HK-2 (cell line): ENCODE measurements at regions not wholly inside any gene's neighbourhood (a gene's known extent, or its start where the extent isn't known, plus 50 kb on each side); places are given as distances from the start of the nearest gene placed in this dataset.
"Not testable (repeated sequence)": the region's sequence is repeated elsewhere in the genome, so short reads cannot be mapped to it uniquely, and the experiment has no call there.

Source experiments
- DNase-seq: peaks from one replicate; pipeline ENCODE4 v3.0.0-alpha.2; 2018; ENCODE audit not compliant: unreplicated experiment

DNA sequence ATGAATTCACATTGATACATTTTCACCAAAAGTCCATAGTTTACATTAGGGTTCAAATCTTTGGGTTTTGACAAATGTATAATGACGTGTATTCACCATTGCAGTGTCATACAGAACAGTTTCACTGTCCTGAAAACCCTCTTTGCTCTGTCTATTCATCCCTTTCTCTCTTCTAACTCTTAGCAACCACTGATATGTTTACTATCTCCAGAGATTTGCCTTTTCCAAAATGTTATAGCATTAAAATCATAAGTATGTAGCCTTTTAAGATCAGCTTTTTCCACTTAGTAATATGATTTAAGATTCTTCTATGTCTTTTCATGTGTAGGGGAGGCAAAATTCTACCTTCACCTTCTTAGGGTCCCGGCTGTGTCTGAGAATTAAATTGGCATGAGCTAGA, 203.8 kb downstream of the TPRG1 start:
- DNase-seq, result no peak

DNA sequence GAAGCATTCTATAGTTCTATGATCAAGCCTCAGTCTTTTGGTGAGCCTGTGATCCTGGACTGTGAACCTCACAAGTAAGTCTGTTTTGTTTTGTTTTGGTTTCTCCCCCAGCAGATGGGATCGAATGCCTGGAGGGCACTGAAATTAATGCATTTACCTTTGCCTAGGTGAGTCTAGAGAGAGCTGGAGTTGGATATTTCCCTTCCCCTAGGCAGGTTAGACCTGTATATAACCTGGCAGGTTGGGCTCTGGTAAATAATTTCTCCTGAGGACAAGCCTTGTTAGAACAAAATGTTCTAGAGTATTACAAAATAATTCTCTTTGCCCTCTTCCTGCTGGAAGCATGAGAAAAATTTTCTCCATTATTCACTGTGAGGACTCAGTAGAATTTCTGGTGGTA, 211.9 kb downstream of the TPRG1 start:
- DNase-seq, result no peak

DNA sequence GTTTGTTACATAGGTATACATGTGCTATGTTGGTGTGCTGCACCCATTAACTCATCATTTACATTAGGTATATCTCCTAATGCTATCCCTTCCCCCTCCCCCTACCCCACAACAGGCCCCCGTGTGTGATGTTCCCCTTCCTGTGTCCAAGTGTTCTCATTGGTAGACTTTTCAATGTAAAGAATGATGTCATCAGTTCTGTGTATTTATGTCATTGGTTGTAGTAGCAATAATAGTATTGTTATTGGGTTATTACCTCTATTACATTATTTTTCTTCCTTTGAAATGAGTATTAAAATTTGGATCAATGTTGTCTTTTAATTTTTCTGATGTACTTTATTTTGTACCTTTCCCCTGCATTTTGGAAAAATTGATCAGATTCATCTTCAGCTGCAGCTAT, 214.1 kb downstream of the TPRG1 start:
- not testable (repeated sequence) for DNase-seq

DNA sequence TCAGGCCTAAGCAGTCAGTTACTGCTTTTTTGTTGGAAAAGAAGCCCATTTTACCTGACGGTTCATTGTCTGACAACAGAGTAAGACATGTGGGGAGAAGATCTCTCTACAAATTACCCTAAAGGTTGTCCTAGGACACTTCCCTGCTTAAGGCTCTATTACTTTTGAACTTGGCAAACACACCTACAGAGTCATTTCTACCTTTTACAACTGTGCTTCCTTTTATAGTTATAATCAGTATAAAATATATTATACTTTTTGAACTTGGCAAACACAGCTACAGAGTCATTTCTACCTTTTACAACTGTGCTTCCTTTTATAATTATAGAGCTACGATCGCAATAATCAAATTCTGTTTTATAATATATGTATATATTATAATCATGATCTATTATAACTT, 215.0 kb downstream of the TPRG1 start:
- no peak for DNase-seq

DNA sequence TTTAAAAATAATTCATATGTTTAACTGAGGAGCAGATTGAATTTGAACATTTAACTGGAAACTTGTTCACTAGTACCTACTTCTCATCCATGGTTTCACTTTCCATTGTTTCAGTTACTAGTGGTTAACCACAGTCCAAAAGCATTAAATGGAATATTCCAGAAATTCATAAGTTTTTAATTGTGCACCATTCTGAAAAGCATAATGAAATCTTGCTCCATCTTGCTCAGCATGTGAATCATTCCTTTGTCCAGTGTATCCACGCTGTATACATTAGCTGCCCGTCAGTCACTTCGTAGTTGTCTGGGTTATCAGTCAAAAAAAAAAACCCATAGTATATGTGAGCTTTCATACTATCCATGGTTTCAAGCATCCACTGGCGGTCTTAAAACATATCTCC, 217.6 kb downstream of the TPRG1 start:
- no peak for DNase-seq

DNA sequence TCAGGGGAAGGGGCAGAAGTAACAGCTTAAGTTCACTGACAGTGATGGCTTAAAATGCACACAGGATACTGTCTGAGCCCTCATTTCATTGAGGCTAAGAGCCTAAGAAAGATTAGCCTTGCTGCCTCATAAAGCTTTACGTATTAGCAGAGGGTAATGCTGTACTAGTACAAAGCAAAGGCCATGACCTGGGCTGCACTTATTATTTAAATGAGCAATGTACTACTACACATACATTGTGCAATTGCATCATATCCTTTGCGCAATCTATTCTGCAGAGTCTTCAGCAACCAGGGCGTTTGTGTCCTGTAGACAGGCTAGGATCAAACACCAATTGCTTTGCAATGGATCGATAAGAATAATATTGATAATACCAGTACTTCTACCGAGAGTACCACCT, 221.8 kb downstream of the TPRG1 start:
- DNase-seq, result no peak

DNA sequence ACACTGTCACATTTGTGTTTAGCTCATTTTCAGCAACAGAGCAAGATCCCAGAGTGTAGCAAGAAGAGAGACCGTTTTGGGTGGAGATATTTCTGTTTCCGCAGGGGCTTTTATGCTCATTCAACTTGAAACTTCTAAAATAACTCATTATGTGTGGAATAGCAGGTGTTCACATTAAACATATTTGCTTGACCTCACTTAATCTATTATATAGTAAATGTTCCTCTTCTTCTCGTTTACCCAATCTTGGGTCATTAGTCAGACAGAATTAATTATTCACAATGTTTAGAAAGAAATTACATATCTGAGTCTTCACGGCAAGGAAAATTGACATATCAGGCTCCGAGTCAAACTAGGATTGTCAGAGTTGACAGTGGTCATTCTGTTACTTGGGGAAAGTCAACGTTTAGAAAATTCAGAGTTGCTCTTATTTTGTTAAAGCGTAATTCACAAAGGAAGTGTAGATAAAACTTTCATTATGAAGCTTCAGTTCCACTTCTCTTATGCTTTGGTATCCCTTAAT, 222.9 kb downstream of the TPRG1 start:
- no peak for DNase-seq

DNA sequence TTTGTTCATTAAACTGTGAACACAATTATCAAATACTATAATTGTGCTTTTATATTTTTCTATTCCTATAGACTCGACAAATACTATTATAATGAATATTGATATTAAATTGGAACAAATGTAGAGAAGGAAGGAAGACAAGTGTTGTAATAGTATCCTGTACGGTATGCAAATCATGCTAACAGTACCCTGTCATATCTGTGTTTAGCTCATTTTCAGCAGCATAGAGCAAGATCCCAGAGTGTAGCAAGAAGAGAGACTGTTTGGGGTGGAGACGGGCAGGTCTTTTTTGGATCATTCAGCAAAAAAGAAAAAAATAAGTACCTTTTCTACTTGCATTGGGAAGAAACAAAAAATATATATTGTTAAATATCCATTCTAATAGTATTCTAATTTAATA, 224.1 kb downstream of the TPRG1 start:
- DNase-seq, result no peak

DNA sequence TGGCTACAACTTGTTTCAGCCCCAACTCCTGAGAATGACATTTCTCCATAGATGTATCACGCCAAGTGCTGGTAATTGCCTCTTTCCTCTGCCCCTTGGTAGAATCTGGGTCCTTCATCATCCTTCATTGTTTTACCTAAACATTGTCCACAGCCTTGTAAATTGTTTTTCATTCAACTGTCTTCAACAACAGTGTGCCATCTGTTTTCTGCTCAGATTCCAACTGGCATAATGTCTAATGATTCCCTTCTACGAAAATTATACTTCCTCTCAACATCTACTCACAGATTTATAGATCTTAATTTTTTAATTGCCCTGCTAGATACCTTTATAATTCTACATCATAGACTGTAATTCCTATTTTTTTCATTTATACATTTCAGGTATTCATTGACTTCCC, 226.9 kb downstream of the TPRG1 start:
- DNase-seq, result no peak

DNA sequence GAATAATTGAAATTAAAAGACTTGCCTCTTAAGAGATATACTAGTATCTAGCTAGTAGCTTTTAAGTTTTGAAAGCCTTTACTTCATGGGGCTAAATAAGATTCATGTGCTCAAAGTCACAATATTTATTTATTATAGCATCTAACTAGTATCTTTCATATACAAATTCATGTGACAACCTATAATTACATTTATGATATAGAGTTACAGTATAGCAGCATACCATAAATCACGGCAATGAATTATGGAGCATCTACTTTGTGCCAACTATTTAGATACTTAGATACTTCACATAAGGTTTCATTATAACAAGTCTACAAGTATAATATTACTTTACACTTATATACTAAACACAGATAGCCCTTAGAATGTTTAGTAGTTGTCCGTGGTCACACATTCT, 229.4 kb downstream of the TPRG1 start:
- no peak for DNase-seq

DNA sequence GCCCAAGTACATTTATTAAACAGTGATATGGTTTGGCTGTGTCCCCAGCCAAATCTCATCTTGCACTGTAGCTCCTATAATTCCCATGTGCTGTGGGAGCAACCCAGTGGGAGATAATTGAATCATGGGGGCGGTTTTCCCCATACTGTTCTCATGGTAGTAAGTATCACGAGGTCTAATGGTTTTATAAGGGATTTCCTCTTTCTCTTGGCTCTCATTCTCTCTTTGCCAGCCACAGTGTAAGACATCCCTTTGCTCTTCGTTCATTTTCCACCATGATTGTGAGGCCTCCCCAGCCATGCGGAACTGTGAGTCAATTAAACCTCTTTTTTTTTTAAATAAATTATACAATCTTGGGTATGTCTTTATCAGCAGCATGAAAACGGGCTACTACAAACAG, 228.0 kb upstream of the TP63 start:
- no peak for DNase-seq

DNA sequence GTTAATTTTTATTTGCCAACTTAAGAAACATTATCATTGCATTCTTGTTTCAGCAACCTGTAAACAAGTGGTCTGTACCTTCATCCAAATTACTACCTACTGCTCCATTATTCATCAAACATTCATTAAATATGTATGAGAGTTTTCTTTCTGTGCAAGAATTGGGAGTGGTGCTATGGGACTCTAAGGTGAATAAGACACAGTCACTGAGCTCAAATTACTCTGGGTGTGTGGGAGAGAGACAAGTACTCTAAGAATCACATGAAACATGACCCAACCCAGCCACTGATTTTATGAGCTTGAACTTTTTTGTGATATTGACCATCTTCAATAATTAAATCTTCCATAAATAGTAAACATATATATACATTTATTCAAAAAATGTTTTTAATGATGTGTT, 227.2 kb upstream of the TP63 start:
- no peak for DNase-seq

DNA sequence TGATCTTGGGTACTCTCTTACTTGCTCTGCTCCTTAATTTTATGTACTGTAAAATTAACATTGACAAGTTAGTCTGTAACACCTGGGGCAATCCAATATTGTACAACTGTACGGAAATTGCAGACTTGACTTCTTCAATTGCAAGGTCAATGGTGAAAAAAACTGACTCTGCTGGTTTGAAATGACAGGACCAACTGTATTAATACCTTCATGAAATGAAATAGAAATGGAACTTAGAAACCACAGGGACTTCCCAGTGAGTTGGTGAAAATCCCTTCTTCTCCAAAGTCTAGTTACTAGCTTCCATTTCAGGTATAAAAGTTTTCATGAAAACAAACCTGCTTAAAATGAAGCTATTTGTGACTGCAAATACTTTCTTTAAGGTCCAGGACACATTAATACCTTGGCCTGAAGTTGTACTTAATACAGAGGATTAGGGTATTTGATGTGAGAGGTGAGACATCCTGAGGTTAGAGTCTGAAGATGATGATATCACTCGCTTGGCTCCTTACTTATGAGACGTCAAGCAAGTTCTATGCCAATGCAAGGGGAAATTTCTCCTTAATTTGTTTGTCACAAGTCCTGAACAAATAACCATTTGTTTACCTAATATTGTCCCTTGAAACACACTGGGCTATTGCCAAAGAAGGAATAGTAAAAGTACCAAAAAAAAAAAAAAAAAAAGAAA, 226.2 kb upstream of the TP63 start:
- DNase-seq, result no peak

DNA sequence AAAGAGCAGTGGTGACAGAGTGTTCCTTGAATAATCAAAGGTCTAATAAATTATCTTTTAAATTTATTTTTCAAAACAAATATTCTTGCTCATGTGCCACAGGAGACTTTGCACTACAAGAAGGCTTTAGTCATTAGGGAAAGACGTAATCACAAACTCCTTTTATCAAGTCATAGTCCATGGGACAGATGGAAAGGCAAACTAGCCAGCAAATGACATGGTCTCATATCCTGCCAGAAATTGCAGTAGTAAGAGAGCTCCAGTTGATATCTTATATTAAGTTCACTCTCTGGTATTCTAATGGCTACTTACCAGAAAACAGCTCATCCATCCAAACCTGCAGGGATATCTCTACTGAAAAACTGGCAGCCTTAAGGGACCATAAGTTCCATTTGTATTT, 225.0 kb upstream of the TP63 start:
- DNase-seq, result no peak

DNA sequence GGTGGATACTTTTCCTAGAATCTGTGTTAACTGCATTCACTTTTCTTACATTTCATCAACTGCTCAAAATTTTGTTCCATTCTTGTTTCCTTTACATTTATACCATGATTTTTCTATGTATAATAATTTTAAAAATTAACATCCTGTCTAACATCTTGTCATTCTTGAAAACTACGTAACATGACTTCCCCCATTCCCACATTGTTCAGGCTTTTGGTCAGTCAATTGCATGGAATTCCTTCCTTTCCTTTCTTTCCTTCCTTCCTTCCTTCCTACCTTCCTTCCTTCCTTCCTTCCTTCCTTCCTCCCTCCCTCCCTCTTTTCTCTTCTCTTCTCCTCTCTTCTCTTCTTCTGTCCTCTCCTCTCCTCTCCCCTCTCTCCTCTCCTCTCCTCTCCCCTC, 220.7 kb upstream of the TP63 start:
- DNase-seq, result no peak

DNA sequence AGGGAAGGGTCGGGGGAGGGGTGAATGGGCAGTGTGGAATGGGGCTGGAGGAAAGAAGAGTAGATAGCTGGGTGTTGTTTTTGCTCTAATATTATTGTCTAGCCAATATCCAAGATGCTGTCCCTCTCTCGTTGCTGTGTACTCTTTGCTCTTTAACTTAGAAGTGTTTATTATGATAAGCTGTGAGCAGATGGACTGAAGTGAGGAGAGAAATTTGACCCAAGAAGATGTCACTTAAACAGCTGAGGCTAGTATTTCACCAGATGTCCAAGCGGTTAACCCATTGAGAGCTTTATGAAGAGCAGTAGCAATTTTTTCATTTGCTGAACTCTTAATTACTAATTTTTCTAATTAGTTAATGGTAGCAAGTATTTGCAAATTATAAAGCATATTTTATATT, 212.2 kb upstream of the TP63 start:
- DNase-seq, result no peak

DNA sequence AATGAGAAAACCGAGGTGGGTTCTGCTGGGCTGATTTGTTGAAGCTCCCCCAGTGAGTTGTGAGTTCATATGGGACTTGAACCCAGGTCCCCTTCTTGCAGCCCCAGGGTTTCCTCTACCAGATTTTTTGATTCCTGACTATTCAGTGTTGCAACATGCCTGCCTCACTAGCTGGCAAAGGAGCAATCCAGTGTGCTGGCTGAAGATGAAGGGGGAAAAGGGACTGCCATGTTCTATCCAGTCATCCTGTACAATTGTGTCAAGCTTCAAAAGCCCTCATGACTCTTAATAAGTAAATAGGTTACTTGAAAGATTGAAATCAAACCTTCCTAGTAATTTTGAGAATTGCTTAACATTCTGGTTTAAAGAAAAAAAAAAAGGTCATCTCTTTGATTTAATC, 211.5 kb upstream of the TP63 start:
- DNase-seq, result no peak

DNA sequence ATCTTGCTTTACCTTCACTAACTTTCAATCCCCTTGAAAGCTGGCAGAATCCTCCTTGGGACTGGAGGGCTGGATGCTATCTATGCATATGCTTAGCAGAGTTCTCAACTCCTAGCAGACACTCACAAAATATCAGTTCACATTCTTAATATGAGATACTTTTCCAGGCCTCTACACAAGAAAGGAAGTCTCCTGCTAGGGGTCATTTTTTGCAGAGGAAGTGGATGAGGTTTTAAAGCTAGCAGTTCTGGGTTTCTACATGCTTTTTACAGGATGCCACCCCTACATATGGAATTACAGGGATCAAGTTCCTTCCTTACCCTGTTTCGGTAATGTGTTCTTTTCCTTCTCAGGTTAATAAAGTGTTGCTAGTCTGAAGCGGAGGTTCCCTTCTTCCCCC, 206.3 kb upstream of the TP63 start:
- no peak for DNase-seq

DNA sequence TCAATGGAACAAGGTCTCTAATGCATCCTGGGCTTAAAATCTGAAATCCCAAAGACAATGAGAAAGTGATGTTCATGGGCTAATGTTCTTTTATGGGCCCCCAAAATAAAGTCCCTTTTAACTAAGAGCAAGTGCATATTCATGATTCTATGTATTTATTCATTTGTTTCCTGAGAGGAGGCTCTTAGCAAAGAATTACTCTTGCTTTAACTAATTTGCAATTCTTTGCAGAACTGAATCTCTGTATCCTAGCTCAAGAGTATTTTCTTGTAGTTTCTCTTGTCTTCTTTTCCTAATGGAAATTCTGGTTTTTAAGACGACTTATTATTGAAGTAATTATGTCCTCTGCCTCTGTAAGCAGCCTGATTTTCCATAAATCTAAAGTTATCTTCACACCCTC, 202.2 kb upstream of the TP63 start:
- no peak for DNase-seq

DNA sequence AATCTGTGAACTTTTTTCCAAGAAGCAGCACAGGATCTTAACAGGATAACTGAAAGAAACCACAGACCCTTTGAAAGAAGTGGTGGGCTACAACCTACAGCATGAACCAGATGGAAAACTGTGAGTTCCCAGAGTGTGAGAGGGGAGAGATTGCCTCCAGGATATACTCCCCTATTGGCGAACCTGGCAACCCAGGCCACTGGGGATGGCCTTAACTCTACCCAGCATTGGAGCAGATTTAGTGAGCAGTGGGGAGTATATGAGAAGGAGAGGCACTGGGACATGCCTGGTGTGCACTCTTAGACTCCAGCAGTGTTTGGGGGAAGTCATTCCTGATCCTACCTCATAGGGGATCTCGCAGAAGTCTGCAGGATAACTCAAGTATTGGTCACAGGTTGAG, 201.0 kb upstream of the TP63 start:
- no peak for DNase-seq

DNA sequence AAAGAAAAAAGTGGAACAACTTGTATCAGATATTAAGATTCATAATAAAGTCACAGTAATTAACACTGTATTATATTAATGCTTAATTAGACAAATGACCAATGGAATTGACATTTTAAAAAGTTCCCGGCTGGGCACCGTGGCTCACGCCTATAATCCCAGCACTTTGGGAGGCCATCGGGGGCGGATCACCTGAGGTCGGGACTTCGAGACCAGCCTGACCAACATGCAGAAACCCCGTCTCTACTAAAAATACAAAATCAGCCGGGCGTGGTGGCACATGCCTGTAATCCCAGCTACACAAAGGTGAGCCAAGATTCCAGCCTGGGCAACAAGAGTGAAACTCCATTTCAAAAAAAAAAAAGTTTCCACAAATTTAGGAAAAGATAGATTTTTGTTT, 188.9 kb upstream of the TP63 start:
- DNase-seq, result not testable (repeated sequence)

DNA sequence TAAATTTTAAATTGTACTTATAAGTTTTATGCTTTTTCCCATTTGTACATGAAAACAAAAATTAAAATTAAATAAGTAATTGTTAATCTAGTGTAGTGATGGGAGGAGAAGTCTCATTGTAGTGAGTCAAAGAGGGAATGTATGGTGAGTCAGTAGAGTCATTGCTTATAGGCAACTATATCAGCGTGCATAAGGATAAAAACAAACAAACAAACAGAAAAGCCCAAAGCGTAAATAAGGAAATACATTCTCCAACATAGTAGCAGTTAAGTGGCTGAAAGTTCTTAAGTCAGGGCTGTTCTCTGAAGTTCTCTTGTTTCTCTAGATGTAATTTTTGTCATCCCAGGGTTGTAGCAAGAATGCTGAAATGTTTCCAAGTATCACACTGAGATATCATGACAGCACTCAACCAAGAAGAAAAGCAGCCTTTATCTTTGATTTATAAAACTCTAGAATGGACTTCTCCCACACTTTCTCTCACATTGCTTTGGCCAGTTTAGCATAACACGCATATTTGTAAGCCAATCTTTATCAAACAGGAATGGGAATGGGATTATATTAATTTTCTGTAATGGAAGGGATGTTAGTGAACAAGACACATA, 184.1 kb upstream of the TP63 start:
- no peak for DNase-seq

DNA sequence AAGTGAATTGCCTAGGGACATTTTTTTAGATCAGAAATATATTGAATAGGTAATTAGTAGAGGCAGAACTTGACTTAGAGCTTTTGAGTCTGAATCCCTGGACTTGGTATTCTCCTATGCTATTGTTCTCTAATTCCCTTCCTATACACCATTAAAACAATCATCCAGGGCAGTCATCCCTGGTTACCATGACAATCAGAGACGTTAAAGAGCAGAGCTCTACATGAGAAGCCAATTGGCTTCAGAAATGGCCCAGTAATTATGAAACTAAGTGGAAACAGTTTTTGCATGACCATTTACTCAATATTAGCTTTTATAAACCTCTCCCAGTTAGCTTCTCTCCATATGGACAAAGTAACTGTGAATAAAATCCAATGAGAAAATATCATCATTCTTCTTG, 182.1 kb upstream of the TP63 start:
- no peak for DNase-seq

DNA sequence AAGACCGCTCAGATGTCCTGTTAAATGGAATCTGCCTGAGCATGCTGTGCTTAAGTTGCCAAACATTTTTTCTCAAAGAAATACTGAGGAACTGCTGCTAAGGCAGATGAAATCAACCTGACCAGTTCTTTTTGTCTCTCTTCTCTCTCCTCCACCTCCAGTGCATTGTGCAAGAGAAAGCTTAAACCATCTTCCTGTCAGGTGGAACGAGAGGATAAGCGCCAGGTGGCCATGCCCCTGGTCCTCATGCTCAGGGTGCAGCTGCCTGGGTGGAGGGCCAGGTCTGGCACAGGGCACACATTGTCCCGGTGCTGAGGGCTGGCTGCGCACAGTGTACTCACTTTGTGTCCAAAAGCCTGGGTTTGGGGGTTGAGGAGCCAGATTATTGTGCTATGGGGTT, 176.2 kb upstream of the TP63 start:
- no peak for DNase-seq
